Kidney (tissue), 13 donors: ENCODE measurements at regions not wholly inside any gene's neighbourhood (a gene's known extent, or its start where the extent isn't known, plus 50 kb on each side); places are given as distances from the start of the nearest gene placed in this dataset.

ENCODE experiments used
- DNase-seq, 5 donors: peaks; one replicate each; pipeline ENCODE4 v3.0.0-alpha.2; 2013 to 2020
- FAIRE-seq: peaks from 2 replicates; lab custom pipeline; 2012; peaks lifted over from hg19 to GRCh38; lab: Jason Lieb, UNC
- H3K27ac ChIP-seq, 2 donors: one replicate each; pipeline ENCODE4 v1.7.0; 2013; ENCODE audit warnings: low read depth in 2 of 2, low read length in 2 of 2, inconsistent platforms in 1 of 2
- H3K27me3 ChIP-seq: one replicate; pipeline ENCODE4 v1.7.1; 2013; ENCODE audit warnings: low read length, inconsistent platforms; ENCODE audit not compliant: control insufficient read depth, insufficient read depth
- H3K36me3 ChIP-seq, 3 donors: one replicate each; pipeline versions ENCODE4 v1.7.0 to v1.7.1; 2013; ENCODE audit warnings: low read length in 3 of 3, control low read depth in 1 of 3, inconsistent platforms in 1 of 3; ENCODE audit not compliant: insufficient read depth in 3 of 3, control insufficient read depth in 2 of 3
- H3K4me1 ChIP-seq, 3 donors: one replicate each; pipeline versions ENCODE4 v1.7.0 to v1.7.1; 2013; ENCODE audit warnings: low read length in 3 of 3, inconsistent platforms in 1 of 3, low read depth in 1 of 3; ENCODE audit not compliant: control insufficient read depth in 2 of 3, insufficient read depth in 2 of 3
- H3K4me3 ChIP-seq, 3 donors: one replicate each; pipeline versions ENCODE4 v1.7.0 to v1.8.1; 2013; ENCODE audit warnings: low read length in 3 of 3, control low read depth in 1 of 3, inconsistent platforms in 1 of 3
- H3K9ac ChIP-seq, 3 donors: one replicate each; pipeline versions ENCODE4 v1.7.0 to v1.7.1; 2013; ENCODE audit warnings: low read length in 3 of 3, control low read depth in 1 of 3, inconsistent platforms in 1 of 3
- H3K9me3 ChIP-seq, 3 donors: one replicate each; pipeline versions ENCODE4 v1.7.0 to v1.7.1; 2013; ENCODE audit warnings: low read length in 3 of 3, control low read depth in 1 of 3, inconsistent platforms in 1 of 3; ENCODE audit not compliant: control insufficient read depth in 2 of 3, insufficient read depth in 1 of 3
- CTCF ChIP-seq: IDR thresholded peaks from 3 replicates; pipeline ENCODE4 v1.5.1; 2012; ENCODE audit warnings: mild to moderate bottlenecking, moderate library complexity, borderline replicate concordance; ENCODE audit not compliant: insufficient read depth; ENCODE audit errors: extremely low read depth
- intact Hi-C: fragments of 100-400 bp; cut with DNase I; formaldehyde crosslinking; loops from one replicate; pipeline ENCODE4 v1.11.1; 2022
- donor health status: control.
- donor health status: control.
- donor health status: control.
- donor health status: control.
- donor health status: control.
- donor health status: DM: yes; HTN: yes; CAD: no.
- donor health status: Normal renal cell carcinoma (clear cell type).

DNA sequence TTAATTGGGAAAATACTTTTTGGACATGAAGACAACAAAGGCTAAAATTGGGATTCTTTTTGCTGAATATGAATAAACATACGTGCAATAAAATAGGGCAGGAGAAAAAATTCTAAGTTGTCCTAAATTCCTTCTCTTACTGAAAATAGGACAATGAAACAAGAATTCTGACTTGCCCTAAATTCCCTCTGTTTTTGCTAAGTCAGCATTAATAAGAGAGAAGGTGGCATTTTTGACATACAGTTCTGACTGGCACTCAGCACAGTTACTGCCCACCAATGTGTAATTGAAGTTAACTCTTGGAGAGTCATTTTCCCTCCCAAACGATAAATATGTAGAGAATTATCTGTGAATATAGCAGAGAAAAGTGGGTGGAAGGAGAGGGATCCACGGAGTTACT lies 1021.1 kb upstream of the CDH8 start:
- Histone ChIP-seq H3K4me1 (no peaks in the 10 kb centered on the region), H3K9me3 (no peaks in the 10 kb centered on the region), H3K27me3 (no peaks in the 10 kb centered on the region), H3K27ac (no peak overlapping the region), H3K9ac (no peak overlapping the region), H3K4me3 (no peak overlapping the region), H3K36me3 (no peaks in the 10 kb centered on the region)
- no peak for TF ChIP-seq CTCF
- no peak for FAIRE-seq
- intact Hi-C loops, result no loop called here
- DNase-seq, result no peak

DNA sequence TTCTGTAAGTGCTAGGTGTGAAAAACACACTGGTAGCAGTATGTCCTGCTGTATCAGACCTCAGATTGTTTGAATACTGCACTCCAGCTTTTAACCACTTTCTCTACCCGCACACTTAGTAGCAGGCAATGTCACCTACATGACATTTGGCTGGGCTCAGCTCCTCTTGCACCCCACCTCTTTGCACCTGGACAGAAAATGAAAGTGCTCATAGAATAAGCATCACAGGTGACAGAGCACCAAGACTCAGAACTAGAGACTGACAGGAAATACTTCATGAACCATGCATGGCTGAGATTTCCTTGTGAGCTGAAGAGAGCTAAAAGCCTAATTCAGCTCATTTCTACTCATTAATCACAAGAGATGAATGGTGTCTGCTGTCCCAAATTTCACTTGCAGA lies 1014.2 kb upstream of the CDH8 start:
- Histone ChIP-seq H3K27me3 (no peaks in the 10 kb centered on the region), H3K9ac (no peak overlapping the region), H3K36me3 (no peaks in the 10 kb centered on the region), H3K4me3 (no peak overlapping the region), H3K9me3 (no peaks in the 10 kb centered on the region), H3K27ac (no peak overlapping the region), H3K4me1 (no peaks in the 10 kb centered on the region)
- intact Hi-C loops, result no loop called here
- TF ChIP-seq CTCF, result no peak
- DNase-seq, result no peak
- no peak for FAIRE-seq

DNA sequence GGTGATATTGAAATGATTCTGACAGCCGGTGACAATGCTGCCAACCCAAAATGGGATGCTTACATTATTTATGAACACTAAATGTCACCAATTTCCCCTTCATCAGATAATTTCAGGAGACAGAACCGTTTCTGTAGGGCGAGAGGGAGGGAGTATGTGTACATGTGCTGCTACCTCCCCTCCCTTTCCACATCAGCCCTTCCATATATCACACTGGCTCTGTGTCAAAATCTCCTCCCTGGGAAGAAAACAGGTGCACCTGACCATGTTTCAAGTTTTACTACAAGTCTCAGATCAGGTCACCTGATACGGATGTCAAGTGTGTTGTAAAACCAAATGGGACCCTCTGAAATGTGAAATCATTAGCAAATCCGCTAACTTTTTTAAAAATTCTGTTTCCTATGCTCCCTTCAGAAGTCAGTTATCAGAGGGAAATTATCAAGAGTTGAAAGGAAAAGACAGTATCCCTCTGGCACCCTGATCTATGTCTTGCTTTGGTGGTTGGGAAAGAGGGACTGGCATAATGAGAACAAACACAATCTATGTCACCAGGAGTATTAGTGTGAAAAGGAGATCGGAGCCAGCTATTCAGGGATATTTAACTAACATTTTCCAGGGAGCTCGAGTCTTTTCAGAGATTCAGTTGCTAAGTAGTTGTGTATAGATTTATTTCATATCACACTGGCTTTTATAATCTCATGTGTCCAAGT lies 1002.3 kb upstream of the CDH8 start:
- Histone ChIP-seq H3K27me3 (no peaks in the 10 kb centered on the region), H3K27ac (no peak overlapping the region), H3K9ac (no peak overlapping the region), H3K36me3 (no peaks in the 10 kb centered on the region), H3K4me3 (no peak overlapping the region), H3K9me3 (no peaks in the 10 kb centered on the region), H3K4me1 (no peaks in the 10 kb centered on the region)
- no peak for TF ChIP-seq CTCF
- no peak for FAIRE-seq
- peak in 3 of 5 donors; percentile 23 to 69 (median 69) for DNase-seq
- intact Hi-C loops, result no loop called here
